Amygdala (tissue), 56 donors: ENCODE measurements at regions not wholly inside any gene's neighbourhood (a gene's known extent, or its start where the extent isn't known, plus 50 kb on each side); places are given as distances from the start of the nearest gene placed in this dataset.

ENCODE experiments used
- DNase-seq, 56 donors: peaks; one replicate each; lab custom pipeline; 2025; lab: John Stamatoyannopoulos, UW

GRCh38 chr18:54023471-54023870 is 201.0 kb downstream of the MBD2 start:
- DNase-seq = no peak

GRCh38 chr18:54020966-54021365 is 203.5 kb downstream of the MBD2 start:
- DNase-seq = no peak

GRCh38 chr18:54020156-54020745 is 204.2 kb downstream of the MBD2 start:
- no peak for DNase-seq

- DNase-seq = no peak
Measured at GRCh38 chr18:54019641-54020040, 204.8 kb downstream of the MBD2 start.

GRCh38 chr18:54013452-54013851 is 211.0 kb downstream of the MBD2 start:
- no peak for DNase-seq

- DNase-seq = no peak
Measured at GRCh38 chr18:54004828-54005227, 219.6 kb downstream of the MBD2 start.

- no peak for DNase-seq
Measured at GRCh38 chr18:54003195-54003594, 221.3 kb downstream of the MBD2 start.

- no peak for DNase-seq
Measured at GRCh38 chr18:53997064-53997463, 227.4 kb downstream of the MBD2 start.

GRCh38 chr18:53994016-53994415 is 230.5 kb downstream of the MBD2 start:
- DNase-seq = no peak

GRCh38 chr18:53991805-53992204 is 232.7 kb downstream of the MBD2 start:
- DNase-seq = no peak

GRCh38 chr18:53991202-53991601 is 233.3 kb downstream of the MBD2 start:
- DNase-seq = no peak

- DNase-seq = no peak
Measured at GRCh38 chr18:53990485-53990884, 234.0 kb downstream of the MBD2 start.

- DNase-seq = no peak
Measured at GRCh38 chr18:53984021-53984420, 240.4 kb downstream of the MBD2 start.

- no peak for DNase-seq
Measured at GRCh38 chr18:53971331-53971730, 253.1 kb downstream of the MBD2 start.

GRCh38 chr18:53952700-53953099 is 271.8 kb downstream of the MBD2 start:
- DNase-seq = no peak

- DNase-seq = no peak
Measured at GRCh38 chr18:53950545-53950944, 273.9 kb downstream of the MBD2 start.

GRCh38 chr18:53948991-53949390 is 275.5 kb downstream of the MBD2 start:
- DNase-seq = no peak

GRCh38 chr18:53947092-53947640 is 277.3 kb downstream of the MBD2 start:
- no peak for DNase-seq

GRCh38 chr18:53946594-53946993 is 277.9 kb downstream of the MBD2 start:
- no peak for DNase-seq

GRCh38 chr18:53944721-53945120 is 279.7 kb downstream of the MBD2 start:
- DNase-seq = no peak

- no peak for DNase-seq
Measured at GRCh38 chr18:53943326-53943860, 281.1 kb downstream of the MBD2 start.

- DNase-seq = no peak
Measured at GRCh38 chr18:53941601-53942338, 282.7 kb downstream of the MBD2 start.
